ENCODE measurements at regions not wholly inside any gene's neighbourhood (a gene's known extent, or its start where the extent isn't known, plus 50 kb on each side); places are given as distances from the start of the nearest gene placed in this dataset.

- TF ChIP-seq EP300 (IDR thresholded peaks at IDR 0.05), result no peak
- TF ChIP-seq POLR2AphosphoS5 (IDR thresholded peaks at IDR 0.05), result no peak
- no peak for TF ChIP-seq POLR2A (IDR thresholded peaks at IDR 0.05)
- TF ChIP-seq CTCF (IDR thresholded peaks at IDR 0.05), result no peak
- H3K27me3 ChIP-seq, result no peaks in the 10 kb centered on the region
- no peak for ATAC-seq
- no peaks in the 10 kb centered on the region for H3K4me1 ChIP-seq
- 33 to 49% methylated on average over 2 of the region's 2 CpGs for WGBS, 2 donors (ENCODE audit: low coverage in 1 of 2)
- no peak overlapping the region for H3K4me3 ChIP-seq
- no peaks in the 10 kb centered on the region for H3K9me3 ChIP-seq
- no peaks in the 10 kb centered on the region for H3K36me3 ChIP-seq
- no peak overlapping the region for H3K27ac ChIP-seq
Measured at GRCh38 chr5:121273833-121274433, 577.7 kb upstream of the FTMT start.

GRCh38 chr5:121279801-121280200, 571.9 kb upstream of the FTMT start:
- WGBS, 2 donors (ENCODE audit: low coverage in 1 of 2), result 73 to 79% methylated on average over 2 of the region's 4 CpGs
- no peak for ATAC-seq
- TF ChIP-seq POLR2A (IDR thresholded peaks at IDR 0.05), result no peak
- no peak for TF ChIP-seq CTCF (IDR thresholded peaks at IDR 0.05)
- no peak for TF ChIP-seq POLR2AphosphoS5 (IDR thresholded peaks at IDR 0.05)
- TF ChIP-seq EP300 (IDR thresholded peaks at IDR 0.05), result no peak
- Histone ChIP-seq H3K27ac (no peak overlapping the region), H3K36me3 (no peaks in the 10 kb centered on the region), H3K27me3 (no peaks in the 10 kb centered on the region), H3K4me3 (no peak overlapping the region), H3K9me3 (no peaks in the 10 kb centered on the region), H3K4me1 (no peaks in the 10 kb centered on the region)

- no peak for ATAC-seq
- no peaks in the 10 kb centered on the region for H3K36me3 ChIP-seq
- no peak overlapping the region for H3K4me3 ChIP-seq
- 56 to 68% methylated on average over 4 of the region's 4 CpGs for WGBS, 2 donors (ENCODE audit: low coverage in 1 of 2)
- no peak overlapping the region for H3K27ac ChIP-seq
- H3K27me3 ChIP-seq, result no peaks in the 10 kb centered on the region
- H3K4me1 ChIP-seq, result no peaks in the 10 kb centered on the region
- no peak for TF ChIP-seq POLR2AphosphoS5 (IDR thresholded peaks at IDR 0.05)
- no peak for TF ChIP-seq EP300 (IDR thresholded peaks at IDR 0.05)
- TF ChIP-seq CTCF (IDR thresholded peaks at IDR 0.05), result no peak
- TF ChIP-seq POLR2A (IDR thresholded peaks at IDR 0.05), result no peak
- H3K9me3 ChIP-seq, result no peaks in the 10 kb centered on the region
Measured at GRCh38 chr5:121285801-121286521, 565.7 kb upstream of the FTMT start.

- Histone ChIP-seq H3K27ac (no peak overlapping the region), H3K4me3 (no peak overlapping the region), H3K27me3 (no peaks in the 10 kb centered on the region), H3K4me1 (no peaks in the 10 kb centered on the region), H3K36me3 (no peaks in the 10 kb centered on the region), H3K9me3 (no peaks in the 10 kb centered on the region)
- ATAC-seq, result no peak
- WGBS, 2 donors (ENCODE audit: low coverage in 1 of 2), result 29 to 78% methylated on average over 1 of the region's 1 CpG
- TF ChIP-seq POLR2AphosphoS5 (IDR thresholded peaks at IDR 0.05) (no peak), POLR2A (IDR thresholded peaks at IDR 0.05) (no peak), EP300 (IDR thresholded peaks at IDR 0.05) (no peak), CTCF (IDR thresholded peaks at IDR 0.05) (no peak)
Measured at GRCh38 chr5:121288781-121289180, 562.9 kb upstream of the FTMT start.

- 48 to 59% methylated on average over 2 of the region's 2 CpGs for WGBS, 2 donors (ENCODE audit: low coverage in 1 of 2)
- Histone ChIP-seq H3K4me3 (no peak overlapping the region), H3K36me3 (no peaks in the 10 kb centered on the region), H3K9me3 (no peaks in the 10 kb centered on the region), H3K27me3 (no peaks in the 10 kb centered on the region), H3K27ac (no peak overlapping the region), H3K4me1 (no peaks in the 10 kb centered on the region)
- no peak for TF ChIP-seq EP300 (IDR thresholded peaks at IDR 0.05)
- no peak for TF ChIP-seq POLR2A (IDR thresholded peaks at IDR 0.05)
- no peak for TF ChIP-seq POLR2AphosphoS5 (IDR thresholded peaks at IDR 0.05)
- no peak for TF ChIP-seq CTCF (IDR thresholded peaks at IDR 0.05)
- no peak for ATAC-seq
Measured at GRCh38 chr5:121292664-121293063, 559.0 kb upstream of the FTMT start.
